Panc1 (cell line): ENCODE measurements at regions not wholly inside any gene's neighbourhood (a gene's known extent, or its start where the extent isn't known, plus 50 kb on each side); places are given as distances from the start of the nearest gene placed in this dataset.

Experiments
- ATAC-seq: fragments of 200-7000 bp; cut with Tn5 transposase; 2 replicates; pipeline ENCODE4 v1.9.1; 2020; ENCODE audit warnings: mild to moderate bottlenecking, moderate library complexity
- BruUV-seq: library from RNA; stranded (reverse); fragments of 400-500 nt; replicated peaks from 2 replicates; lab custom pipeline; 2021; lab: Mats Ljungman, UMichigan
- CTCF ChIA-PET: fragments of 300-600 bp; sonication (Branson Sonifier 250); formaldehyde crosslinking; loops from one replicate; lab custom pipeline; 2022; ENCODE audit warnings: antibody characterized with exemption; lab: Charles Lee
- POLR2A ChIA-PET: fragments of 300-600 bp; sonication (Branson Sonifier 250); formaldehyde crosslinking; loops from one replicate; lab custom pipeline; 2022; ENCODE audit warnings: antibody characterized with exemption; lab: Charles Lee
- DNase-seq: peaks from one replicate; pipeline ENCODE4 v3.0.0-alpha.2; 2010; ENCODE audit warnings: low read depth, low spot score
- H3K27ac ChIP-seq: 2 replicates; pipeline ENCODE4 v1.5.1; 2011; ENCODE audit warnings: mild to moderate bottlenecking, low read length, inconsistent platforms
- H3K27me3 ChIP-seq: fragments of 200-500 bp; sonication (Bioruptor generic); 2 replicates; pipeline ENCODE4 v1.6.0; 2014; ENCODE audit warnings: low read length, inconsistent platforms; ENCODE audit not compliant: control insufficient read depth, insufficient read depth
- H3K36me3 ChIP-seq: fragments of 200-500 bp; sonication (Bioruptor generic); 2 replicates; pipeline ENCODE4 v1.5.1; 2014; ENCODE audit warnings: inconsistent platforms, mild to moderate bottlenecking, low read length, moderate library complexity; ENCODE audit not compliant: control insufficient read depth, insufficient read depth
- H3K4me1 ChIP-seq: 2 replicates; pipeline ENCODE4 v1.5.1; 2011; ENCODE audit warnings: inconsistent platforms, mild to moderate bottlenecking, low read length, moderate library complexity; ENCODE audit not compliant: control insufficient read depth, insufficient read depth
- H3K4me3 ChIP-seq, 2 experiments: 2 replicates each; pipeline ENCODE4 v1.5.1; 2011 to 2012; ENCODE audit warnings: low read depth in 2 of 2, low read length in 2 of 2, mild to moderate bottlenecking in 2 of 2, inconsistent platforms in 1 of 2, moderate library complexity in 1 of 2
- H3K9me3 ChIP-seq: fragments of 200-500 bp; sonication (Bioruptor generic); 2 replicates; pipeline ENCODE4 v1.5.1; 2014; ENCODE audit warnings: low read depth, mild to moderate bottlenecking, inconsistent platforms, low read length, moderate library complexity; ENCODE audit not compliant: control insufficient read depth, insufficient read depth
- CTCF ChIP-seq: fragments of 450-650 bp; IDR thresholded peaks from 2 replicates; pipeline ENCODE4 v1.5.1; 2017; ENCODE audit warnings: mild to moderate bottlenecking
- POLR2AphosphoS5 ChIP-seq: IDR thresholded peaks from 2 replicates; pipeline ENCODE4 v1.6.1; 2012; ENCODE audit warnings: mild to moderate bottlenecking, low read depth, low read length, moderate library complexity
- SIN3A ChIP-seq: IDR thresholded peaks from 2 replicates; pipeline ENCODE4 v1.6.1; 2012; ENCODE audit warnings: low read depth, mild to moderate bottlenecking, low read length, moderate library complexity, borderline replicate concordance; ENCODE audit not compliant: insufficient read depth
- TCF7L2 ChIP-seq: IDR thresholded peaks from 2 replicates; pipeline ENCODE4 v1.6.1; 2011; ENCODE audit warnings: mild to moderate bottlenecking, low read depth, low read length, inconsistent platforms
- in situ Hi-C: cut with HindIII; loops from 2 replicates; pipeline ENCODE4 v1.10.0; 2016; ENCODE audit warnings: low sequenced_read_pairs, low pct_unique_long_range_greater_than_20kb
- intact Hi-C: fragments of 100-400 bp; cut with micrococcal nuclease; formaldehyde crosslinking; loops from one replicate; pipeline ENCODE4 v1.10.0; 2022; ENCODE audit not compliant: unreplicated experiment
- TF ChIP-seq, protein P1 (sequence below), 2 experiments: IDR thresholded peaks; 2 replicates each; pipeline ENCODE4 v1.6.1; 2011 to 2012; ENCODE audit warnings: low read depth in 2 of 2, control low read depth in 1 of 2, low read length in 1 of 2, mild to moderate bottlenecking in 1 of 2, moderate library complexity in 1 of 2; ENCODE audit not compliant: insufficient read depth in 1 of 2

DNA sequence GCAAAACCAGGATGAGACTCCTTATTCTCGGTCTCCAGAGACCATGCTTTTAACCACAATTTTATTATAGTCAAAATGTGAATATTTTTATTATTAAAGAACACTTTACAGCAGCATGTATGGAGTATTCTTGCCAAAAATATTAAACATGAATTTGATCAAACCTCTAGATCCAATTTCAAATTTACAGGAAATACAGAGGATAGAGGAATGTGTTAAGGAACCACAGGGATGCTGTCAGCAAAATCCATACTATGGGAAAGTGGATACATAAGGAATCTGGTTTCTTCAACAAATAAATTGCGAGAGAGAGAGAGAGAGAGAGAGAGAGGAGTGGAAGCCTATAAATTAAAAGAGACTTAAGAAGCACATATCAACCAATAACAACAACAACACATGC lies 348.2 kb upstream of the NUDT12 start:
- Histone ChIP-seq H3K9me3 (no peaks in the 10 kb centered on the region), H3K27ac (no peak overlapping the region), H3K4me1 (no peaks in the 10 kb centered on the region), H3K27me3 (no peaks in the 10 kb centered on the region), H3K4me3 (no peak overlapping the region), H3K36me3 (no peaks in the 10 kb centered on the region)
- no TSS peak for BruUV-seq
- TF ChIP-seq, protein P1, sequence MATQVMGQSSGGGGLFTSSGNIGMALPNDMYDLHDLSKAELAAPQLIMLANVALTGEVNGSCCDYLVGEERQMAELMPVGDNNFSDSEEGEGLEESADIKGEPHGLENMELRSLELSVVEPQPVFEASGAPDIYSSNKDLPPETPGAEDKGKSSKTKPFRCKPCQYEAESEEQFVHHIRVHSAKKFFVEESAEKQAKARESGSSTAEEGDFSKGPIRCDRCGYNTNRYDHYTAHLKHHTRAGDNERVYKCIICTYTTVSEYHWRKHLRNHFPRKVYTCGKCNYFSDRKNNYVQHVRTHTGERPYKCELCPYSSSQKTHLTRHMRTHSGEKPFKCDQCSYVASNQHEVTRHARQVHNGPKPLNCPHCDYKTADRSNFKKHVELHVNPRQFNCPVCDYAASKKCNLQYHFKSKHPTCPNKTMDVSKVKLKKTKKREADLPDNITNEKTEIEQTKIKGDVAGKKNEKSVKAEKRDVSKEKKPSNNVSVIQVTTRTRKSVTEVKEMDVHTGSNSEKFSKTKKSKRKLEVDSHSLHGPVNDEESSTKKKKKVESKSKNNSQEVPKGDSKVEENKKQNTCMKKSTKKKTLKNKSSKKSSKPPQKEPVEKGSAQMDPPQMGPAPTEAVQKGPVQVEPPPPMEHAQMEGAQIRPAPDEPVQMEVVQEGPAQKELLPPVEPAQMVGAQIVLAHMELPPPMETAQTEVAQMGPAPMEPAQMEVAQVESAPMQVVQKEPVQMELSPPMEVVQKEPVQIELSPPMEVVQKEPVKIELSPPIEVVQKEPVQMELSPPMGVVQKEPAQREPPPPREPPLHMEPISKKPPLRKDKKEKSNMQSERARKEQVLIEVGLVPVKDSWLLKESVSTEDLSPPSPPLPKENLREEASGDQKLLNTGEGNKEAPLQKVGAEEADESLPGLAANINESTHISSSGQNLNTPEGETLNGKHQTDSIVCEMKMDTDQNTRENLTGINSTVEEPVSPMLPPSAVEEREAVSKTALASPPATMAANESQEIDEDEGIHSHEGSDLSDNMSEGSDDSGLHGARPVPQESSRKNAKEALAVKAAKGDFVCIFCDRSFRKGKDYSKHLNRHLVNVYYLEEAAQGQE (IDR thresholded peaks at IDR 0.05; ENCODE audit: insufficient read depth in 1 of 2, low read depth in 2 of 2, low read length in 1 of 2): no peak
- TF ChIP-seq CTCF: no peak
- no peak for TF ChIP-seq TCF7L2
- no peak for TF ChIP-seq SIN3A
- TF ChIP-seq POLR2AphosphoS5: no peak
- CTCF ChIA-PET: no interaction called here
- POLR2A ChIA-PET: no interaction called here
- in situ Hi-C loops (no loop called here), intact Hi-C loops (no loop called here)
- no peak for ATAC-seq
- DNase-seq: no peak

GRCh38 chr5:103910011-103910410 lies 347.4 kb upstream of the NUDT12 start:
- no peak for ATAC-seq
- DNase-seq: no peak
- ChIA-PET POLR2A (no interaction called here), CTCF (no interaction called here)
- intact Hi-C loops: no loop called here
- no peak overlapping the region for H3K4me3 ChIP-seq
- no peaks in the 10 kb centered on the region for H3K9me3 ChIP-seq
- in situ Hi-C loops: no loop called here
- no peak overlapping the region for H3K27ac ChIP-seq
- H3K36me3 ChIP-seq: no peaks in the 10 kb centered on the region
- H3K4me1 ChIP-seq: no peaks in the 10 kb centered on the region
- H3K27me3 ChIP-seq: no peaks in the 10 kb centered on the region
- TF ChIP-seq CTCF: no peak
- no peak for TF ChIP-seq POLR2AphosphoS5
- no peak for TF ChIP-seq TCF7L2
- no peak for TF ChIP-seq SIN3A
- TF ChIP-seq, protein P1 (IDR thresholded peaks at IDR 0.05; ENCODE audit: insufficient read depth in 1 of 2, low read depth in 2 of 2, low read length in 1 of 2): no peak
- BruUV-seq: no TSS peak
